ENCODE measurements at regions not wholly inside any gene's neighbourhood (a gene's known extent, or its start where the extent isn't known, plus 50 kb on each side); places are given as distances from the start of the nearest gene placed in this dataset.

DNA sequence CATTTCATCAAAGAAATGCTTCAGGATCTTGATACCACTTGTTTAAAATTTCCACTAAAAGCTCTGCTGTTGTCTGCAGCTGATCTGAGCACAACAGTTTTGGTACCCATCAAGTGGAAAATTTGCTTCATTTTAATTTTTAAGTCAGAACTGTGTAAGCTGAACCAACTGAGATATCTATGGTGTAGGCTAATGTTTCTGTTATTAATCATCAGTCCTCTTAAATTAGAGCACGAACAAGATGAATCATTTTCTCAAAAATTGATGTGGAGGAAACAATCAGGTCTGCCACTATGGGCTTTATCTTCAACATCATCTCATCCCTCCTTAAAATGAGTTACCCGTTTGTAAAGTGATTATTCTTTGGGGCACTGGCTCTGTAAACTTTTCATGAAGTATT is 221.5 kb upstream of the NBEA start:
- no peaks in the 10 kb centered on the region for H3K27me3 Mint-ChIP-seq (ENCODE audit: low read depth)

More for the DNA sequence above, 221.5 kb upstream of the NBEA start:
- Histone ChIP-seq H2BK5ac (ENCODE audit: insufficient read length, low read length) (no peak overlapping the region), H4K91ac (ENCODE audit: insufficient read length, low read depth, low read length) (no peak overlapping the region), H3K27ac (ENCODE audit: insufficient read length, low read depth, low read length) (no peak overlapping the region), H3K4me2 (ENCODE audit: insufficient read depth, insufficient read length, low read length) (no peak overlapping the region), H3K14ac (ENCODE audit: insufficient read depth, low read length) (no peak overlapping the region), H2BK15ac (ENCODE audit: low read depth, low read length) (no peak overlapping the region), H3K56ac (ENCODE audit: insufficient read length, low read depth, low read length) (no peak overlapping the region), H2BK120ac (ENCODE audit: low read depth, low read length, poor library complexity, severe bottlenecking) (no peak overlapping the region), H3K9ac (ENCODE audit: extremely low read depth, insufficient read length, low read length) (no peak overlapping the region), H4K8ac (replicated peaks; ENCODE audit: insufficient read length, low read depth, low read length) (no peak overlapping the region), H2AK5ac (ENCODE audit: insufficient read length, low read length) (no peak overlapping the region), H4K20me1 (ENCODE audit: control insufficient read depth, insufficient read depth, insufficient read length) (no peaks in the 10 kb centered on the region), H3K4ac (ENCODE audit: low read depth, low read length) (no peak overlapping the region), H2BK12ac (ENCODE audit: insufficient read length, low read depth, low read length) (no peak overlapping the region), H3K9me3 (ENCODE audit: control insufficient read depth, low read depth, low read length) (no peaks in the 10 kb centered on the region), H2BK20ac (ENCODE audit: low read depth, low read length, poor library complexity, severe bottlenecking) (no peak overlapping the region), H3K18ac (ENCODE audit: insufficient read length, low read depth, low read length) (no peak overlapping the region), H3K4me1 (ENCODE audit: insufficient read depth, low read length) (no peaks in the 10 kb centered on the region), H3K27me3 (ENCODE audit: insufficient read depth, low read length) (no peaks in the 10 kb centered on the region), H4K5ac (ENCODE audit: insufficient read length, low read depth, low read length) (no peak overlapping the region), H3K79me2 (ENCODE audit: insufficient read depth, low read length) (no peaks in the 10 kb centered on the region), H2AFZ (ENCODE audit: low read length) (no peak overlapping the region), H3K23ac (ENCODE audit: insufficient read length, low read depth, low read length) (no peak overlapping the region), H3K79me1 (ENCODE audit: insufficient read depth, low read depth, low read length, poor library complexity, severe bottlenecking) (no peaks in the 10 kb centered on the region), H3T11ph (ENCODE audit: low read length) (no peak overlapping the region), H3K23me2 (ENCODE audit: insufficient read length, low read depth, low read length, poor library complexity, severe bottlenecking) (no peaks in the 10 kb centered on the region)
- H3K36me3 Mint-ChIP-seq (ENCODE audit: insufficient read depth in 1 of 3, low read depth in 3 of 3): no peaks in the 10 kb centered on the region; a peak in 1 of 7 replicates
- peaks cover 0 to 4% of the 10 kb centered on the region in 2 experiments; a peak in 2 of 5 replicates for H3K9me3 Mint-ChIP-seq
- H3K4me1 Mint-ChIP-seq: no peaks in the 10 kb centered on the region
- no CpG with 5 or more reads among the region's 2 CpGs for WGBS (ENCODE audit: extremely low coverage, insufficient read length, low lambda C conversion rate)
- H3K4me3 Mint-ChIP-seq: no peak overlapping the region
- no peak overlapping the region for H3K27ac Mint-ChIP-seq
- TF ChIP-seq, protein P1, sequence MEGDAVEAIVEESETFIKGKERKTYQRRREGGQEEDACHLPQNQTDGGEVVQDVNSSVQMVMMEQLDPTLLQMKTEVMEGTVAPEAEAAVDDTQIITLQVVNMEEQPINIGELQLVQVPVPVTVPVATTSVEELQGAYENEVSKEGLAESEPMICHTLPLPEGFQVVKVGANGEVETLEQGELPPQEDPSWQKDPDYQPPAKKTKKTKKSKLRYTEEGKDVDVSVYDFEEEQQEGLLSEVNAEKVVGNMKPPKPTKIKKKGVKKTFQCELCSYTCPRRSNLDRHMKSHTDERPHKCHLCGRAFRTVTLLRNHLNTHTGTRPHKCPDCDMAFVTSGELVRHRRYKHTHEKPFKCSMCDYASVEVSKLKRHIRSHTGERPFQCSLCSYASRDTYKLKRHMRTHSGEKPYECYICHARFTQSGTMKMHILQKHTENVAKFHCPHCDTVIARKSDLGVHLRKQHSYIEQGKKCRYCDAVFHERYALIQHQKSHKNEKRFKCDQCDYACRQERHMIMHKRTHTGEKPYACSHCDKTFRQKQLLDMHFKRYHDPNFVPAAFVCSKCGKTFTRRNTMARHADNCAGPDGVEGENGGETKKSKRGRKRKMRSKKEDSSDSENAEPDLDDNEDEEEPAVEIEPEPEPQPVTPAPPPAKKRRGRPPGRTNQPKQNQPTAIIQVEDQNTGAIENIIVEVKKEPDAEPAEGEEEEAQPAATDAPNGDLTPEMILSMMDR (conservative IDR thresholded peaks at IDR 0.05): no peak
- DNase-seq: no peak

Data from H9 (cell line).